SH-SY5Y (cell line): ENCODE measurements at regions not wholly inside any gene's neighbourhood (a gene's known extent, or its start where the extent isn't known, plus 50 kb on each side); places are given as distances from the start of the nearest gene placed in this dataset.

Experiments used
- GATA2 ChIP-seq: IDR thresholded peaks from 2 replicates; pipeline ENCODE4 v1.6.1; 2011; ENCODE audit warnings: mild to moderate bottlenecking, low read depth, low read length
- GATA3 ChIP-seq: IDR thresholded peaks from 2 replicates; pipeline ENCODE4 v1.6.1; 2011; ENCODE audit warnings: low read depth, mild to moderate bottlenecking, low read length, moderate library complexity

- TF ChIP-seq GATA2 (no peak), GATA3 (no peak)
These were observed 59.2 kb upstream of the OSBPL11 start for GRCh38 chr3:125654526-125654925.
